Upper lobe of left lung (tissue), 4 donors: ENCODE measurements at regions not wholly inside any gene's neighbourhood (a gene's known extent, or its start where the extent isn't known, plus 50 kb on each side); places are given as distances from the start of the nearest gene placed in this dataset.

ENCODE experiments used
- POLR2A ChIP-seq, 4 donors: fragments of 450-650 bp; IDR thresholded peaks; one replicate each; pipeline ENCODE4 v1.5.1; 2016 to 2017; ENCODE audit warnings: antibody characterized with exemption in 4 of 4, mild to moderate bottlenecking in 2 of 4
- TF ChIP-seq, protein P1 (sequence below), 6 experiments: fragments of 450-650 bp in 4 of 6; fragments of 200-600 bp in 2 of 6; sonication (generic) in 2 of 6; IDR thresholded peaks; one replicate each; pipeline ENCODE4 v1.5.1; 2016 to 2019; ENCODE audit warnings: antibody characterized with exemption in 6 of 6

DNA sequence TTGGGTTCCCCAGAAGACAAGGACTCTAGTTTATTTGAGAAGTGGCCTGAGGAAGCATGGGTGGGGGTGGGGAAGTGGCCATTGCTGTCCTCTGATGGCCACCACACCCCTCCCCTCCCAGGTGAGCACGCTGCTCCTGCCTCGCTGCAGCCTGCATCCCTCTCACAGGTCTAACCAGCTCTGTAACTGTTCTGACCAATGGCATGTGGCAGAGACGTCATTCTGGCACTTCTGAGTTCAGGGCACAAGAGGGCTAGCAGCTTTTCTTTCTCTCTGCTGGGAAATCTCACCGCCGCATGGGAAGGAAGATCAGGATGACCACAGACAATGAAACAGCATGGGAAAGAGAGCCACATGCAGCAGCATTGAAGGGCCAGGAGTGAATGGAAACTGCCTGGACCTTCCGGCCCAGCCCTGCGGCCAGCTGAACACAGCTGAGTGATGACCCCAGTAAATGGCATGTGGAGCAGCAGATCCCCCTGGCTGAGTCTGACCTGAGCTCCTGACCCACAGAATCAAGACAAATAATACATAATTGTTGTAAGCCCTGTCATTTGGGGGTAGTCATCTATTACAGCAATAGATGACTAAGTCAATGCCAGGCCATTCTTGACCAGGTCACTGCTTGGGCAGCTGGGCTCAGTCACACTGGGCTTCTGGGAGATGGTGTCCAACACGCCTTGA, 179.8 kb downstream of the LINC00237 start:
- TF ChIP-seq, protein P1, sequence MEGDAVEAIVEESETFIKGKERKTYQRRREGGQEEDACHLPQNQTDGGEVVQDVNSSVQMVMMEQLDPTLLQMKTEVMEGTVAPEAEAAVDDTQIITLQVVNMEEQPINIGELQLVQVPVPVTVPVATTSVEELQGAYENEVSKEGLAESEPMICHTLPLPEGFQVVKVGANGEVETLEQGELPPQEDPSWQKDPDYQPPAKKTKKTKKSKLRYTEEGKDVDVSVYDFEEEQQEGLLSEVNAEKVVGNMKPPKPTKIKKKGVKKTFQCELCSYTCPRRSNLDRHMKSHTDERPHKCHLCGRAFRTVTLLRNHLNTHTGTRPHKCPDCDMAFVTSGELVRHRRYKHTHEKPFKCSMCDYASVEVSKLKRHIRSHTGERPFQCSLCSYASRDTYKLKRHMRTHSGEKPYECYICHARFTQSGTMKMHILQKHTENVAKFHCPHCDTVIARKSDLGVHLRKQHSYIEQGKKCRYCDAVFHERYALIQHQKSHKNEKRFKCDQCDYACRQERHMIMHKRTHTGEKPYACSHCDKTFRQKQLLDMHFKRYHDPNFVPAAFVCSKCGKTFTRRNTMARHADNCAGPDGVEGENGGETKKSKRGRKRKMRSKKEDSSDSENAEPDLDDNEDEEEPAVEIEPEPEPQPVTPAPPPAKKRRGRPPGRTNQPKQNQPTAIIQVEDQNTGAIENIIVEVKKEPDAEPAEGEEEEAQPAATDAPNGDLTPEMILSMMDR (IDR thresholded peaks at IDR 0.05) = no peak
- no peak for TF ChIP-seq POLR2A (IDR thresholded peaks at IDR 0.05)
